OCI-LY1 (cell line): ENCODE measurements at regions not wholly inside any gene's neighbourhood (a gene's known extent, or its start where the extent isn't known, plus 50 kb on each side); places are given as distances from the start of the nearest gene placed in this dataset.

Experiments used
- H2AFZ ChIP-seq: fragments of 200-600 bp; sonication (generic), shearing (Covaris generic); 2 replicates; pipeline ENCODE4 v1.6.0; 2014; ENCODE audit warnings: antibody characterized with exemption, mild to moderate bottlenecking, low read length
- H3F3A ChIP-seq: fragments of 200-600 bp; sonication (generic), shearing (Covaris generic); 2 replicates; pipeline ENCODE4 v1.6.0; 2014; ENCODE audit warnings: mild to moderate bottlenecking, antibody characterized with exemption, low read length, moderate library complexity; ENCODE audit not compliant: insufficient read depth
- H3K27ac ChIP-seq: fragments of 200-600 bp; sonication (generic); 2 replicates; pipeline ENCODE4 v1.5.1; 2014; ENCODE audit warnings: low read length, mixed run types, mild to moderate bottlenecking, low read depth; ENCODE audit not compliant: poor library complexity, severe bottlenecking
- H3K27me3 ChIP-seq: fragments of 200-600 bp; sonication (generic); 2 replicates; pipeline ENCODE4 v1.6.0; 2014; ENCODE audit warnings: antibody characterized with exemption, mild to moderate bottlenecking, low read length, moderate library complexity; ENCODE audit not compliant: insufficient read depth
- H3K36me3 ChIP-seq: fragments of 200-600 bp; sonication (generic); 2 replicates; pipeline ENCODE4 v1.6.1; 2014; ENCODE audit warnings: mild to moderate bottlenecking, antibody characterized with exemption, low read length, moderate library complexity, mixed read lengths; ENCODE audit not compliant: insufficient read depth
- H3K4me1 ChIP-seq: fragments of 200-600 bp; sonication (generic); 2 replicates; pipeline ENCODE4 v1.5.1; 2014; ENCODE audit warnings: mild to moderate bottlenecking, low read length, moderate library complexity; ENCODE audit not compliant: insufficient read depth, severe bottlenecking
- H3K4me2 ChIP-seq: fragments of 200-600 bp; sonication (generic), shearing (Covaris generic); 2 replicates; pipeline ENCODE4 v1.6.1; 2014; ENCODE audit warnings: low read length
- H3K4me3 ChIP-seq: fragments of 200-600 bp; sonication (generic); 2 replicates; pipeline ENCODE4 v1.5.1; 2014; ENCODE audit warnings: low read length, low read depth, mild to moderate bottlenecking, mixed read lengths; ENCODE audit not compliant: poor library complexity, severe bottlenecking
- H3K79me2 ChIP-seq: fragments of 200-600 bp; shearing (Covaris generic); 2 replicates; pipeline ENCODE4 v1.6.1; 2016; ENCODE audit warnings: mixed run types, low read length, mixed read lengths; ENCODE audit not compliant: insufficient read depth
- H3K9ac ChIP-seq: fragments of 200-600 bp; sonication (generic), shearing (Covaris generic); 2 replicates; pipeline ENCODE4 v1.6.1; 2014; ENCODE audit warnings: mild to moderate bottlenecking, low read length, mixed read lengths
- H3K9me2 ChIP-seq: fragments of 200-600 bp; sonication (generic), shearing (Covaris generic); 2 replicates; pipeline ENCODE4 v1.6.1; 2014; ENCODE audit warnings: low read depth, mild to moderate bottlenecking, low read length, mixed read lengths
- H3K9me3 ChIP-seq: fragments of 200-600 bp; shearing (Covaris generic); 2 replicates; pipeline ENCODE4 v1.6.1; 2014; ENCODE audit warnings: low read length, mixed read lengths
- H4K20me1 ChIP-seq: fragments of 200-600 bp; sonication (generic), shearing (Covaris generic); 2 replicates; pipeline ENCODE4 v1.6.0; 2016; ENCODE audit warnings: mild to moderate bottlenecking, low read length; ENCODE audit not compliant: insufficient read depth
- EZH2 ChIP-seq: fragments of 200-600 bp; sonication (generic), shearing (Covaris generic); IDR thresholded peaks from 2 replicates; pipeline ENCODE4 v1.8.0; 2017; ENCODE audit warnings: borderline replicate concordance, mixed run types, mild to moderate bottlenecking, antibody characterized with exemption, low read length, moderate library complexity, mixed read lengths
- TF ChIP-seq, protein P1 (sequence below): fragments of 200-600 bp; sonication (generic), shearing (Covaris generic); IDR thresholded peaks from 2 replicates; pipeline ENCODE4 v1.5.1; 2017; ENCODE audit warnings: mild to moderate bottlenecking, antibody characterized with exemption, low read length, moderate library complexity, mixed read lengths

DNA sequence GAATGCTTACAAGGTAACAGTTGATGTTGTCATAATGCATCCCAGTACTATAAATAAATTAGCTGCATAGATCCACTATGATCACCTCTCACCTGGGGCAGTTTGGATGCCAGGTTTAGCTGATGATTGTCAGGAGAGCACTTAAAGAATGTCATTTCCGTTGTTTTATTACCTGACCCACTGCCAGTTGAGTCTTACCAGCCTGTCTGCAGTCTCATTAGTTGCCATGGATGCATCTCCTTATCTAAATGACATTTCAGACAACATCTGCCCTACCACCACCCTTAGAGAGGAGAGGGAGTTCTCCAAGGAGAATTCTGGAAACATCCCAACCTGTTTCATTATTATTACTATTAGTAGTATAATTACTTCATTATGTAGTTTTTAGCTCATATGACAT is 339.1 kb upstream of the API5 start:
- Histone ChIP-seq H3K27me3 (no peaks in the 10 kb centered on the region), H3K9ac (no peak overlapping the region), H3K79me2 (no peaks in the 10 kb centered on the region), H3K36me3 (no peaks in the 10 kb centered on the region), H3K4me2 (no peak overlapping the region), H3K9me3 (no peaks in the 10 kb centered on the region), H3K4me1 (no peaks in the 10 kb centered on the region), H3F3A (no peaks in the 10 kb centered on the region), H3K9me2 (no peaks in the 10 kb centered on the region), H3K4me3 (no peak overlapping the region), H3K27ac (no peak overlapping the region), H4K20me1 (no peaks in the 10 kb centered on the region), H2AFZ (no peak overlapping the region)
- TF ChIP-seq, protein P1, sequence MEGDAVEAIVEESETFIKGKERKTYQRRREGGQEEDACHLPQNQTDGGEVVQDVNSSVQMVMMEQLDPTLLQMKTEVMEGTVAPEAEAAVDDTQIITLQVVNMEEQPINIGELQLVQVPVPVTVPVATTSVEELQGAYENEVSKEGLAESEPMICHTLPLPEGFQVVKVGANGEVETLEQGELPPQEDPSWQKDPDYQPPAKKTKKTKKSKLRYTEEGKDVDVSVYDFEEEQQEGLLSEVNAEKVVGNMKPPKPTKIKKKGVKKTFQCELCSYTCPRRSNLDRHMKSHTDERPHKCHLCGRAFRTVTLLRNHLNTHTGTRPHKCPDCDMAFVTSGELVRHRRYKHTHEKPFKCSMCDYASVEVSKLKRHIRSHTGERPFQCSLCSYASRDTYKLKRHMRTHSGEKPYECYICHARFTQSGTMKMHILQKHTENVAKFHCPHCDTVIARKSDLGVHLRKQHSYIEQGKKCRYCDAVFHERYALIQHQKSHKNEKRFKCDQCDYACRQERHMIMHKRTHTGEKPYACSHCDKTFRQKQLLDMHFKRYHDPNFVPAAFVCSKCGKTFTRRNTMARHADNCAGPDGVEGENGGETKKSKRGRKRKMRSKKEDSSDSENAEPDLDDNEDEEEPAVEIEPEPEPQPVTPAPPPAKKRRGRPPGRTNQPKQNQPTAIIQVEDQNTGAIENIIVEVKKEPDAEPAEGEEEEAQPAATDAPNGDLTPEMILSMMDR: no peak
- no peak for TF ChIP-seq EZH2

DNA sequence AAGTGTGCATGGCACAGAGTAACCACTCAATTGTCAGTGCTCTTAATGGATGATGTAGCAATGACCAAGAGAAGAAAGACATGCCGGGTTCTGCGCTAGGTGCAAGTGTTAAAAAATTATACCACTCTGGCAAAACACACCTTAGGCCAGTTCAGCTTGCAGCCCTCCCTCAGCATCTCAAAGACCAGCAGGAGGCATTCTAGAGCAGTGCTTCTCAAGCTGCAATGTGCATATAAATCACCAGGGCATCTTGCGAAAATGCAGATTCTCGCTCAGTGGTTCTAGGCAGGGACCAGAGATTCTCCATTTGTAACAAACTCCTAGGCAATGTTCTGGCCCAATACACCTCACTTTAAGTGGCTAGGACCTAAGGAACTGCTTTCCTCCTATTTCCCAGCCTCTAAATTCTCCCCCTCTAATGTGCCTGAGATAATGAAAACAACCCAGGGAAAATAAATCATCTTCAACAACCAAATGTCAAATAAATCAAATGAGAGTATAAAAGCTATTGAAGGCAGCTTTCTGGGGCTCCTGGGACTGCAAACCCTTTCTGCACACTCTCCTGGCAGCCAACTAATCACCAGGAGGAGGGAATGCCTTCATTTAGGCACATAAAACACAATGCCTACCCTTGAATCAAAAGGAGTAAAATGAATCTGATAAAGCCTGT is 337.2 kb upstream of the API5 start:
- H3K9ac ChIP-seq: no peak overlapping the region
- no peaks in the 10 kb centered on the region for H3F3A ChIP-seq
- H3K27me3 ChIP-seq: no peaks in the 10 kb centered on the region
- H3K9me2 ChIP-seq: no peaks in the 10 kb centered on the region
- H3K4me1 ChIP-seq: no peaks in the 10 kb centered on the region
- no peaks in the 10 kb centered on the region for H4K20me1 ChIP-seq
- no peak overlapping the region for H3K4me3 ChIP-seq
- TF ChIP-seq EZH2: no peak
- TF ChIP-seq, protein P1: peak; percentile 30; the same call in 1 of the 2 replicates
- H3K79me2 ChIP-seq: no peaks in the 10 kb centered on the region
- no peaks in the 10 kb centered on the region for H3K9me3 ChIP-seq
- H3K27ac ChIP-seq: no peak overlapping the region
- no peak overlapping the region for H2AFZ ChIP-seq
- H3K4me2 ChIP-seq: no peak overlapping the region
- no peaks in the 10 kb centered on the region for H3K36me3 ChIP-seq

DNA sequence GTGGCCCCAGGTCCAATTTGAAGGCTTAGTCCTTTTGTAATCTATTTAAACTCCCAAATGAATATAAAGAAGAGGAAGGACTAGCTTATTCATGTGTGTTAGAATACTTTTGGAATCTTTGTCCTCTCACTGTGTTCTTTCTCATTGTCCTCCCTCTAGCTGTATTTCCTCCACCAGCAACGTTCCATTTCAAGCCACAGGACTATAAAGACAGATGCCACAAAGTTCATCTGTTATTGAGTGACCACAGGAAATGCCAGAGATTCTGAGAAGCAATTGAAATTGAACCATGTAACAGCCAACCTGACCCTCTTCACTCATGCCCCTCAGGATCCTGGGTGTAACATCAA is 336.6 kb upstream of the API5 start:
- H3K4me1 ChIP-seq: no peaks in the 10 kb centered on the region
- H3K4me2 ChIP-seq: no peak overlapping the region
- no peak overlapping the region for H3K9ac ChIP-seq
- TF ChIP-seq EZH2: no peak
- TF ChIP-seq, protein P1: no peak
- H3K9me3 ChIP-seq: no peaks in the 10 kb centered on the region
- no peaks in the 10 kb centered on the region for H3K27me3 ChIP-seq
- no peaks in the 10 kb centered on the region for H3F3A ChIP-seq
- H3K9me2 ChIP-seq: no peaks in the 10 kb centered on the region
- no peak overlapping the region for H3K4me3 ChIP-seq
- no peaks in the 10 kb centered on the region for H3K36me3 ChIP-seq
- no peak overlapping the region for H3K27ac ChIP-seq
- H2AFZ ChIP-seq: no peak overlapping the region
- no peaks in the 10 kb centered on the region for H4K20me1 ChIP-seq
- H3K79me2 ChIP-seq: no peaks in the 10 kb centered on the region
